GM13976 (cell line): ENCODE measurements at regions not wholly inside any gene's neighbourhood (a gene's known extent, or its start where the extent isn't known, plus 50 kb on each side); places are given as distances from the start of the nearest gene placed in this dataset.

Experiments used
- DNase-seq: peaks from one replicate; pipeline ENCODE4 v3.0.0; 2012; ENCODE audit warnings: low spot score
- CTCF ChIP-seq: IDR thresholded peaks from 2 replicates; pipeline ENCODE4 v1.5.1; 2012; ENCODE audit warnings: borderline replicate concordance, mild to moderate bottlenecking; ENCODE audit not compliant: insufficient read depth; ENCODE audit errors: extremely low read depth, missing control alignments, control extremely low read depth
- in situ Hi-C: fragments of 300-500 bp; cut with MboI; formaldehyde crosslinking; loops from one replicate; pipeline ENCODE4 v1.12.0; 2022; ENCODE audit warnings: low sequenced_read_pairs, mixed read lengths, inconsistent platforms; ENCODE audit not compliant: unreplicated experiment

GRCh38 chr15:37165395-37165794 lies 65.0 kb upstream of the MEIS2 start:
- in situ Hi-C loops, result no loop called here
- no peak for TF ChIP-seq CTCF
- DNase-seq, result no peak

- no peak for TF ChIP-seq CTCF
- DNase-seq, result no peak
- in situ Hi-C loops, result no loop called here
Observed at GRCh38 chr15:37166402-37166801, 66.1 kb upstream of the MEIS2 start.

GRCh38 chr15:37181339-37181738 lies 81.0 kb upstream of the MEIS2 start:
- no peak for TF ChIP-seq CTCF
- no peak for DNase-seq
- in situ Hi-C loops, result no loop called here

- TF ChIP-seq CTCF, result no peak
- in situ Hi-C loops, result no loop called here
- no peak for DNase-seq
Observed at GRCh38 chr15:37199545-37199944, 99.2 kb upstream of the MEIS2 start.

GRCh38 chr15:37203050-37203449 lies 102.7 kb upstream of the MEIS2 start:
- in situ Hi-C loops, result no loop called here
- no peak for TF ChIP-seq CTCF
- DNase-seq, result no peak

GRCh38 chr15:37204692-37205091 lies 104.3 kb upstream of the MEIS2 start:
- no peak for TF ChIP-seq CTCF
- no peak for DNase-seq
- in situ Hi-C loops, result no loop called here

- in situ Hi-C loops, result no loop called here
- DNase-seq, result no peak
- no peak for TF ChIP-seq CTCF
Observed at GRCh38 chr15:37206690-37207089, 106.3 kb upstream of the MEIS2 start.
